GM19239 (cell line): ENCODE measurements at regions not wholly inside any gene's neighbourhood (a gene's known extent, or its start where the extent isn't known, plus 50 kb on each side); places are given as distances from the start of the nearest gene placed in this dataset.

Experiments
- DNase-seq: peaks from one replicate; pipeline ENCODE4 v3.0.0; 2011; ENCODE audit warnings: low spot score; ENCODE audit not compliant: insufficient read length
- FAIRE-seq: peaks from 2 replicates; lab custom pipeline; 2011; peaks lifted over from hg19 to GRCh38; lab: Jason Lieb, UNC

DNA sequence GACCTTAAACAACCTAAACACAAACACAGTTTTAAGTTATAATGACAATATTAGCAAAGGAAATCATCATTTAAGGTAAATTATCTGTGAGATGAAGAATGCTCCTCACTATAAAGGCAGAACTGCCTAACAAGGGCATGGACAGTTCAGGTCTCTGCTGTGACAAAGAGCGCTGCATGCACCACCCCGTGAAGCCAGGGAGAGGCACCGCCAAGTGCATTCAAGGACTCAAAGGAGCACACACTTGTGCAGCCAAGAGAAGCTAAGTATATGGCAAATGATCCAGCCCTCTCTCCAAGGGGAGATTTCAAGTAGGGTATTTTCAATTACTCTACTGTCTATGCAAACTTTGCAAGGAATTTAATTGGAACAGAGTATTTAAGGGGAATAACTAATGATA is 126.0 kb downstream of the RAP2A start:
- no peak for DNase-seq

DNA sequence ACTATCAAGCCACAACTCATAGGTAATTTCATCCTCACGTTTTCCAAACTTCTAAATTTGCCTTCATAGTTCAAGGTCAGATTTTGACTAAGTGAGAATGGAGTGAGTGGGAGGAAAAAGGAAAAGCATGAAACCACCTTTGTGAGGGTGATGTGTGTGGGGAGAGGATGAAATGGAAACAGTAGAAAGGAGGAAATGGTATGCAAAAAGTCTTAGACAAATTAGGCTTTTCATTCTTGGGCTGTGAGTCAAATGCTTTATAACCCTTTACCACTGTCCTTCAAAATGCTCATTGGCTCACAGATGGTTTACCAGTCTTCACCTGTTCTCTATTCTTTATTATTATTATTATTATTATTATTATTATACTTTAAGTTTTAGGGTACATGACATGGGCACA is 127.2 kb downstream of the RAP2A start:
- DNase-seq (no peak), FAIRE-seq (peak; percentile 40)

More for the DNA sequence above, 126.0 kb downstream of the RAP2A start:
- FAIRE-seq: no peak

DNA sequence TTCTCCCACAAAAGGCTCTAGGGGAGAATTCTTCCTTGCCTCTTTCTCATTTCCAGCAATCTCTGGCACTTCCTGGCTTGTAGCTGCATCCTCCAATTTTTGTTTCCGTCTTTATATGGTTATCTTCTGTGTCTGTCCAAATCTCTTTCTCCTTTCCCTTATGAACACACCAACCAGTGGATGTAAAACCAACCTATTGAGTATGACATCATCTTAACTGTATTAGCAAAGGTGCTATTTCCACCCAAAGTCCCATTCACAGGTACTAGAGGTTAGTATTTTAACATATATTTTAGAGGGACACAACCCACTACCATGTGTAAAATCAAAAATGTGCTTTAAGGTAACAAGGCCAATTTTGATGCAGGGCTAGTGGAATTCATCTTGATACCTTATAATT is 129.0 kb downstream of the RAP2A start:
- no peak for FAIRE-seq
- DNase-seq: no peak

DNA sequence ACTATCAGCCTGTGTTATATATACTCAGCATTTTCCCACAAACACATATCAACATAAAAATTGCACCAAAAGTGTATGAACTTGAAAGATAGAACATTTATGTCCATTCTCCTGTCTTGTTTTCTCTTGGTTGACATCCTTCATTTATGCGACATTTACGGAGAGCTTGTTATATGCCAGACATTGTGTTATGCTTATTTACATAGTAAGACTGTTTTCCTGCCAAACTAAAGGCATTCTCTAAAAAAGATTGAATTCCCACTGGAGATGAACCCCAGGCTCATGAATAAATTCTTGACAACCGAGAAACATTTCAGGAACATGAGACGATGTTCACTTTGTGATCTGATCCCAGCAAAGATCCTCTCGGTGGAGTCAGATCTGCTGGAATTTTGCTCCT is 131.0 kb downstream of the RAP2A start:
- no peak for DNase-seq
- FAIRE-seq: no peak

DNA sequence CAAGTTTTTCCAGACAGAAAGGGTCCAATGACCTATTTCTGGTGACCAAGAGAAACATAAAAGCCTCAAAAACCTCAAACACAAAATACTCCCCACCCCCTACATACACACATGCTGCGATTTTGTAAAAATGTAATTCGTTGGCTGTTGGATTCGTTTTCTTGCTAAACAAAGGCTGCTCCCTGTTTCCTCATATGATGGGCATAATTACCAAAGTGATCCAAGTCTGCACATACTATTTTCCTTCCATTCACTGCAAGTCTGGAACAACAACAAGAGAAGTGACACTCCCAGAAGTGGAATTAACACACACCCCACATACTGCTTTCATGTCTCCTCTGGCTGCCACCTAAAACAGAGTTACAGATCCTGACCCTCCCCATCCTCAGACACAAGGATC is 131.9 kb downstream of the RAP2A start:
- no peak for FAIRE-seq
- DNase-seq: no peak

DNA sequence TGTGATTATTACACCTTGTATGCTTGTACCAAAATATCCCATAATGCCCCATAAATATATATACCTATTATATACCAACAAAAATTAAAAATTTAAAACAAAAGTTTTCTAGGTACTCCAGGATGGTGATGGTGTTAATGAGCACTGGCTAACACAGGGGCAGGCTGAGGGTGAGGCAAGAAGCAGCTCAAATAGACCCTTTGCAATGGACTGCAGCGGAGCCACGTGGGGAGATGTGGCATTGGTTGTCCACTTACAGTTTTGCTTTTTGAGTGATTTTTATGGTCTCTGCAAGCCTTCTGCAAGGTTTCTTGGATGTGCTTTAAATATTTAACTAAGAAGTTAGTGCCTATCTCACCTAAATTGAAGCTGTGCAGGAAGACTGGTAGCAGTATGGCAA is 132.9 kb downstream of the RAP2A start:
- DNase-seq (no peak), FAIRE-seq (no peak)

DNA sequence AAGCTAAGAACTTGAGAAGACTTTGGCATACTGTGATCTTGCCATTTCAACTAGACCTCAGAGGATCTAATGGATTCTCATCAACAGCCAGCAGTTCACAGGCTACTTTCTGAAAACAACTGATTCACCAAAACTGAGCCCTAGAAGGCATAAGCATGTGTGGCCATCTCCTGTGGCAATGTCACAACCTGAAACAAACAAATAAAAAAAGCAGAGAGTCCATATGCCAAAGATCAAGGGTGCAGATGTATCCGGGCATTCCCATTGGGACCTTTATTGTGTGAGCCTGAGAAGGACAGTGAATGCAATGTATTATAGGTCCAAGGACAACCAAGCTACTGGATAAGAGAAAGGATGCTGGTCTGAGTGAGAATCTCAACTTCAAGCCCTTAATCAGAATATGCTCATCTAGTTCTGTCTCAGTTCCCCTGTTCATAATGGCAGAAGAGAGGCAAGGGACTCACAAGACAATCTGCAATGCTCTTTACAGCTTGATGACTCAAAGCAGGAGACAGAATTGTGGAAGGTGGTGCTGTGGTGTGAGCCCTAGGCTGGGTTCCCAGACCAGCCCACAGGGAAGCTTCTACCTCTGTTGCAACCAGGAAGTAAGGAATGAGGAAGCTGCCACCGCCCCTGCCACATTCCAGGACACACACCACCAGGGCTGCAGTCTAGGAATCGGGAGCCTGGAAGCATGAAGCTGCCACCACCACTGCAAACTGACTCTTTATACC is 133.7 kb downstream of the RAP2A start:
- peak; percentile 86 for FAIRE-seq
- DNase-seq: peak; percentile 9

DNA sequence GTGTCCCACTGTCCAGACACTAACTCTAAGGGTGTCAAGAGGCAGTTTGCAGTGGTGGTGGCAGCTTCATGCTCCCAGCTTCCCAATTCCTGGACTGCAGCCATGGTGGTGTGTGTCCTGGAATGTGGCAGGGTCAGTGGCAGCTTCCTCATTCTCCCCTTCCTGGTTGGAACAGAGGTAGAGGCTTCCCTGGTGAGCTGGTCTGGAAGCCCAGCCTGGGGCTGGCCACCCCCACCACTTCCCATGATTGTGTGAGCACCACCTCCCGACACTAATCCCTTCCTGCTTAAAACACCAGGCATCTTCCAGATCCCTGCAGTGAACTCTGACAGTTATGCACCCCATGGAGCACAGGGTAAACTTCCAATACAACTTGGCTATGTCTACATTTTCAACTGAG is 134.9 kb downstream of the RAP2A start:
- DNase-seq (no peak), FAIRE-seq (no peak)

DNA sequence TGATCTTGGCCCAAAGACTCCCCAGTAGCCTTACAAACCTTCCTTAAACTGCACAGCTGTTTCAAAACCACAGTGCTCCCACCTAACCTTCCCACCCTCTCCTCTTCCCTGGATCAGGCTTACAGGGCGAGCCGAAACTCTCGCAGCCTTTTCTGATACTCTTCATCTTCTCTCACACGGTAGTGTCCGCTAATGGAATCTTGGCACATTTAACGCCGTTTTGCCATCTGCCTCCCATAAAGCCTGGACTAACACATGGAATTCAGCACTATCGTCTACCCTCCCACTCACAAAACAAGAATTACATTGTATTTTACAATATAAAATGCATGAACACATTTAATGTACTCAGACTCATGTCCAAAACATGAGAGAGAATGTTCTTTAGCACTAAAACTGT is 135.9 kb downstream of the RAP2A start:
- FAIRE-seq (no peak), DNase-seq (no peak)

DNA sequence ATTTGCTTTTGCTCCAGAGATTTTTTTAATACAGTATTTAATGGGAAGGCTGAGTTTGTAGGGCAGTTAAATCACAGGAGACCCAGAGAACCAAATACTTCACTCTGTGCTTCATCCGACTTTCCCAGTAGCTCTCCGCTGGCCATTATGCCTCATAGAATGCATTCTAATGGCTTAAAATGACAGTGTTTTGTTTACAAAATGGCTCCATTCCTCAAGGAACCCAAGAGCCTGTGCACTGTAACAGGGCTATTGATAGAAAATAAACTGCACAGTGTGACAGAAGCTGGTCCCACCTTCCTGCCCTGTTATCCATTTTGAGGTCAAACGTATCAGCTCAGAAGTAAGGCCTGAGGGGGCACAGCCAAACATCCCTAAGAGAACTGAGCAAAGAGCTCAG is 136.5 kb downstream of the RAP2A start:
- no peak for DNase-seq

DNA sequence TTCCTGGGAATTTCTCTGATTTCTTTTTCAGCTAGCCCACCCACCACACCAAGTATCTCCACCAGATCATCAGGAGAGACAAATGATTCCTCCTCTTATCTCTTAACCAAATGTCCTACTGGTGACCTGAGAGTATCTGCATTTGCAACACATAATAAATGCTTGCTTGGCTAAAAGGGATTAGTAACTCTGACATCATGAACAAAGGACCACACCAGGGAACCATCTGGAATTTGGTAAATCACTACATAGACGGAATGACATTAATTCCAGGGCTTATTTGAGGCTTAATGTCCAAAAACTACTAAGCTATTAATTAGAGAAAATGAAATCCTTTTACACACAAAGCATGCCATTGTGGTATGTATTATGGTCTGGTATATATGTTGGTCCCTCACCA is 139.0 kb downstream of the RAP2A start:
- DNase-seq (no peak), FAIRE-seq (no peak)

More for the DNA sequence above, 136.5 kb downstream of the RAP2A start:
- no peak for FAIRE-seq

DNA sequence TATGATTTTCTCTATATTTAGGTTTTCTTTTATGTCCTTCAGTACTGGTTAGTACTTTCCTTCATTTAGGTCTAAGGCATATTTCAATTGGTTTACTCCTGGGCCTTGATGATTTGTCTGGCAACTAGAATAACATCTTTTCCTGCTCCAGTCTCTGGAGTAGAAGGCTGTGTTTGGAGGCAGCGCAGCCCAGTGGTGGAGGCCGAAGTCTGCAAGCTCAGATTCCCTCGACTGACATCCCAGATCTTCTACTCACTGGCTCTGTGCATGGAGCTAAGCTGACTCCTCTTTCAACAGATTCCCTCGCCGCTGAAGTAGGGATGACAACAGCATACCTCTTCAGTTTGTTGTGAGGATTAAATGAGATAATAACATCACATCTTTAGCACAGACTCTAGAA is 141.0 kb downstream of the RAP2A start:
- FAIRE-seq (no peak), DNase-seq (no peak)

DNA sequence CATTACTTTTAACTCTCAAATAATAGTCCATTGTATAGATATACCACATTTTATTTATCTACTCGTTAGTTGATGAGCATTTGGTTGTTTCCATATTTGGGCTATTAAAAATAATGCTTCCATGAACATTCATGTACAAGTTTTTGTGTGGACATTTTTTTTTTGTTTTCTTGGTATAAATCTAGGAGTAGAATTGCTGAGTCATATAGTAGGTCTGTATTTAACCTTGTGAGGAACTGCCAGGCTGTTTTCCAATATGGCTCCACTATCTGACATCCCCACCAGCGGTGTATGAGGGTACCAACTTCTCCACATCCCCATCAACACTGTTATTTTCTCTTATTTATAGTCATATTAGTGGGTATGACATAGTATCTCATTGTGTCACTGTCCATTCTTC is 143.1 kb downstream of the RAP2A start:
- no peak for FAIRE-seq
- DNase-seq: no peak

DNA sequence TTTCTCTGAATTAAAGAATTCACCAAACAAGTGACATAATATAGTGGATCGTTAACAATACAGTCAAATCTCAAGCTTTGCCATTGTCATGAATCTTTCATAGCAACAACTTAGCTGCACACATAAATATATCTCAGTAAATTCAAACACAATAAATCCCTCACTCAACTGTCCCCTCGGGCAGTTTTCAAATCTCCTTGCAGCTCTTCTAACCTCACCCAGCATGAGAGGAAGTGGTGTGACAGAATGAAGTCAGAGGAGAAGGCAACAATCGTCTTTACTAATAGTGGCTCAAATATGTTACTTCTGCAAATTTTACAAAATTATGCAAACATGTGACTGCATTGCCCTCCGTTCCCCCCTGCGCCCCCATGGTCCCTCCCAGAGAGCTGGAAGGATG is 148.2 kb downstream of the RAP2A start:
- FAIRE-seq (no peak), DNase-seq (no peak)

DNA sequence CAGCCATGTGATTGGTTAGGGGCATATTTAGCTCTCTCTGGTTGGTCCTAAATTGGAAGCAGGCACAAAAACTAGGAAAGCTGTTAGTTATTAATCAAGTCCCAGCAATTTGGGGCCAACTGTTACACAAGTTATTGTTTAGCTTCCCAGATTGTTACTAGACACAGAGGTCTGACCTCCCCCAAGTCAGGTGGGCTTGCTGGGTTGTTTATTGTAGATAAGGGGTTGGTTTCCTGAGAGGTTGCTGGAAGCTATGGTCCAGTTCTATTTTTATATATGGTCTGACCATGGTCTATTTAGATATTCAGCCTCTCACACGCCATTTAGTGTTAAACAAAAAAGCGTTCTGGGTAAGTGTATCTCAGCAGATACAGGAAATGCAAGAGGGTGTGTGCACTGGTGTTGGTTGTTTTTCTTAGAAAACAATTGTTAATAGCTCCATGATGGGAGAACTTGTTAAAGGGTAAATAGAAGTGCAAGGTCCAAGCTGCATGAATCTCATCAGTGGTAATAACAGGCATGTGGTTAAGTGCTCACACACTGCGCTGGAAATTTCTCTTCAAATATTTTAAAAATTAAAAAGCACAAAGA is 150.0 kb downstream of the RAP2A start:
- DNase-seq: no peak
- no peak for FAIRE-seq

DNA sequence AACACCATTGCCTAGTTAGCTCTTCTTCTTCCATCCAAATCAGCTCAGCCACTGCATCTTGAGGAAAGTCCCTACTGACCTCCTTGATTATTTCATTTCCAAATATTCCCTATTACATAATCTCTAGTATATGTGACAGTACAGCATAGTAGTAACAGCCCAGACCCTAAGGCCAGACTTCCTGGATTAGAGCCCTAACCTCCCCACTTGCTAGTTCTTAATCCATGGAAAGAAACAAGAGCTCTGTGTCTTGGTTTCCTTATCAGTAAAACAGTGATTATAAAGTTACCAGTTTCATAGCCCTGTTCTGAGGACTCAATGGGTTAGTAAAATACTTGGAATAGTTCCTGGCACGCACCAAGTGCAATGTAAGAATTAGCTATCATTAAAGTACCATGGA is 153.0 kb downstream of the RAP2A start:
- DNase-seq (no peak), FAIRE-seq (no peak)

DNA sequence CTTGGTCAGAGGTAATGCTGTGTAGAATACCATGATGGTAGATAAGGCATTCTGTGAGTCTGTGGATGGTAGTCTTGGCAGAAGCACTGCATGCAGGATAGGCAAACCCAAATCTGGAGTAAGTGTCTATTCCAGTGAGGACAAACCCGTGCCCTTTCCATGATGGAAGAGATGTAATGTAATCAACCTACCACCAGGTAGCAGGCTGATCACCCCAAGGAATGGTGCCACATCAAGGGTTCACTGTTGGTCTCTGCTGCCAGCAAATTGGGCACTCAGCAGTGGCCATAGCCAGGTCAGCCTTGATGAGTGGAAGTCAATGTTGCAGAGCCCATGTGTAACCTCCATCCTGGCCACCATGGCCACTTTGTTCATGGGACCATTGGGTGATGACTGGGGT is 155.0 kb downstream of the RAP2A start:
- no peak for DNase-seq
- FAIRE-seq: no peak

DNA sequence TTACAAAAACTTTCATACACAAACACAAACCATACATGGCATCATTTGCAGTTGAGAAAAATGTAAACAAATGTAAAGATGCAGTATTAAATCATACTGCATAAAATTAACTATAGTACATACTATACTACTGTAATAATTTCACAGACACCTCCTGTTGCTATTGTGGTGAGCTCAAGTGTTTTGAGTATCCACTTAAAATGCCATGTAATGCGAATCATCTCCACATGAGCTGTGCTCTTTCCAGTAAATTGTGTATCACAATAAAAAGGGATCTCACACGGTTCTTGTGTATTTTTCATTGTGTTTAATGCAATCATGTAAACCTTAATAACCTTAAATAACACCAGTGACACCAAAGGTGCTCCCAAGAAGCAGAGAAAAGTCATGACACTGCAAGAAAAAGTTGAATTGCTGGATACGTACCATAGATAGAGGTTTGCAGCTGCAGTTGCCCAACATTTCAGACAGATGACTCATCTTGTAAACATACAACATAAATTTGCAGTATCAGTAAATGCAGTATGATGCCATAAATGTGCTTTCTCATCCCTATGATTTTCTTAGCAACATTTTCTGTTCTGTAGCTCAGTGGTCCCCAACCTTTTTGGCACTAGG is 166.6 kb downstream of the RAP2A start:
- FAIRE-seq: no peak

DNA sequence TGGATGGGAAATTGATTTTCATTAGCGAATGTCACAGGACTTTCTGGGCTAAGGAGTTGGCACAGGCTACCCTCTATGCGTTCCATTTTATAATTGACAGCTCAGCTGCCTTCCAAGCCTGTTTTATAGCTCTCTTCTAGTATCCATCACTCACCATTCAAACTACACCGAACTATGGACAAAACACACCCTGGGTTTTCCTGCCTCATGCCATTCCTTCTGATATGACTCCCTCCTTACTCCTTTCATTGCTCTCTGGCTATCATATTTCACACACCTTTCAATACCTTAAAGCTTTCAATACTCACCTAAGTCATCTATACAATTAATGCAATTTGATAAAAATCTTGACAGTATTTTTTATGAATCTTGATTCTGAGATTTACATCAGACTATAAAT is 181.3 kb downstream of the RAP2A start:
- FAIRE-seq: no peak

More for the DNA sequence above, 166.6 kb downstream of the RAP2A start:
- DNase-seq: no peak

DNA sequence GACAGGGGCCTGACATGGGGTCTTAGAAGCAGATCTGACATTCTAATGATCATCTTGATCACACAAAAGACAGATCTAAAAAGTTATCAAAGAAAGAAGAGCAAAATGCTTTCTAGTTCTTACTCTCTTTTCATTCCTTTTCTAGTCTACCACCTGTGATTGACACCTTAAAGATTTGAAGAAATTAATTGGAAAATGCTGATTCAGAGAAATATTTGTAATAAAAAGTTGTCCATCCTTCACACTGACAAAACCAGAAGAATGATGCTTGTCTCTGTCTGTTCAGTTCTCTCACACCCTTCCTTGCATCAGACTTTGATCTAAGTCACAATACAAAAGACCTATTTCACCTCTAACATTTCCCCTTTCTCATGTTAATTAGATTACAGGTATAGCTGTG is 182.4 kb downstream of the RAP2A start:
- DNase-seq: no peak
- no peak for FAIRE-seq

More for the DNA sequence above, 181.3 kb downstream of the RAP2A start:
- DNase-seq: no peak

DNA sequence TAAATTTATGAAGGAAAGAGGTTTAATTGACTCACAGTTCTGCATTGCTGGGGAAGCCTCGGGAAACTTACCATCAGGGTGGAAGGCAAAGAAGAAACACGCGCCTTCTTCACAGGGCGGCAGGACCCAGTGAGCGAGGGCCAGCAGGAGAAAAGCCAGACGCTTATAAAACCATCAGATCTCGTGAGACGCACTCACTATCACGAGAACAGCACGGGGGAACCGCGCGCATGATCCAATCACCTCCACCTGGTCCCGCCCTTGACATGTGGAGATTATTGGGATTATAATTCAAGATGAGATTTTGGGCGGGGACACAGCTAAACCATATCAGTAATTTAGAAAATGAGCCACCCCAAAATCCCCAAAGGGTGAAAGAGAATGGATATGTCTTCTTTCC is 187.1 kb downstream of the RAP2A start:
- no peak for DNase-seq
- no peak for FAIRE-seq

DNA sequence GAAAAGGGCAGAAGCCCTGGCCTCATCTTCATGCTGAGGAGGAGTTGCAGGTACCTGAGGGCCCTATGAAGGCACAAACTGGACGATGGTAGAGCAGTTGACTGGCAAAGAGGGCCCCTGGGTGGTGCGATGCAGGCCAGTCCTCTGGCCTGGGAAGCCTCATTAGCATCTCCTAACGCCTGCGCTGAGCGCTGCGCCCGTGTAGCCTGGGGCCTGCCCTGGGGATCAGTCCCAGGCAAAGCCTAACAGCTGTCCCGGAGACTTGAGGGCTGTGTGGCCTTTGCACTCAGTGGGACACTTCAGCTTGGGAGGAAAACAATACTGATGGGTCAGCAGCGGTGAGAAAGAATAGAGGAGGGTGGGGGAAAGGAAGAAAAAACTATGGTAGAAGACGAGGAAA is 187.7 kb downstream of the RAP2A start:
- DNase-seq (no peak), FAIRE-seq (no peak)
